Endothelial cell of umbilical vein (primary cell): ENCODE measurements at regions not wholly inside any gene's neighbourhood (a gene's known extent, or its start where the extent isn't known, plus 50 kb on each side); places are given as distances from the start of the nearest gene placed in this dataset.

Experiments
- BruUV-seq: library from RNA; stranded (reverse); fragments of 400-500 nt; replicated peaks from 2 replicates; lab custom pipeline; 2021; lab: Mats Ljungman, UMichigan
- CTCF ChIA-PET: fragments of 300-600, 350-600 bp; sonication (Branson Sonifier 250); formaldehyde crosslinking; loops from one replicate; lab custom pipeline; 2021; ENCODE audit warnings: antibody characterized with exemption, inconsistent platforms; lab: Charles Lee
- POLR2A ChIA-PET: fragments of 300-600, 350-600 bp; sonication (Branson Sonifier 250); formaldehyde crosslinking; loops from one replicate; lab custom pipeline; 2021; ENCODE audit warnings: antibody characterized with exemption, inconsistent platforms; lab: Charles Lee
- DNase-seq: peaks from one replicate; pipeline ENCODE4 v3.0.0-alpha.2; 2011; ENCODE audit warnings: low read depth, low spot score
- FAIRE-seq: peaks from 2 replicates; lab custom pipeline; 2011; peaks lifted over from hg19 to GRCh38; lab: Jason Lieb, UNC
- H2AFZ ChIP-seq: 2 replicates; pipeline ENCODE4 v1.6.0; 2012; ENCODE audit warnings: low read depth, low read length, control low read depth, inconsistent platforms
- H3K27ac ChIP-seq: 2 replicates; pipeline ENCODE4 v1.5.1; 2011; ENCODE audit warnings: low read depth, mild to moderate bottlenecking, control low read depth, low read length, moderate library complexity; ENCODE audit not compliant: insufficient read depth
- H3K27me3 ChIP-seq, 2 experiments: 2 replicates each; pipeline versions ENCODE4 v1.6.0 to v1.6.1; 2011; ENCODE audit warnings: low read length in 2 of 2, mixed read lengths in 1 of 2; ENCODE audit not compliant: control insufficient read depth in 2 of 2, insufficient read depth in 2 of 2
- H3K36me3 ChIP-seq, 2 experiments: 2 replicates in 1 of 2; 3 replicates in 1 of 2; pipeline ENCODE4 v1.5.1; 2011; ENCODE audit warnings: low read length in 2 of 2, mild to moderate bottlenecking in 1 of 2, moderate library complexity in 1 of 2; ENCODE audit not compliant: control insufficient read depth in 2 of 2, insufficient read depth in 2 of 2; ENCODE audit errors: extremely low read depth in 1 of 2
- H3K4me1 ChIP-seq: 3 replicates; pipeline ENCODE4 v1.5.1; 2011; ENCODE audit warnings: mild to moderate bottlenecking, low read length; ENCODE audit not compliant: control insufficient read depth, insufficient read depth; ENCODE audit errors: extremely low read depth
- H3K4me2 ChIP-seq: 2 replicates; pipeline ENCODE4 v1.6.1; 2011; ENCODE audit warnings: low read length, control low read depth, mixed read lengths; ENCODE audit not compliant: insufficient read depth
- H3K4me3 ChIP-seq, 3 experiments: fragments of 200-600 bp in 1 of 3; sonication (generic), shearing (Covaris generic) in 1 of 3; replicated peaks in 1 of 3; 2 replicates each; pipeline ENCODE4 v1.5.1; 2011 to 2016; ENCODE audit warnings: control low read depth in 3 of 3, low read length in 3 of 3, mild to moderate bottlenecking in 2 of 3, inconsistent platforms in 1 of 3, low read depth in 1 of 3, moderate library complexity in 1 of 3; ENCODE audit not compliant: insufficient read depth in 1 of 3
- H3K79me2 ChIP-seq: 2 replicates; pipeline ENCODE4 v1.6.0; 2012; ENCODE audit warnings: low read length, inconsistent platforms; ENCODE audit not compliant: control insufficient read depth, insufficient read depth
- H3K9ac ChIP-seq: replicated peaks from 2 replicates; pipeline ENCODE3; 2011; ENCODE audit warnings: low read length, control low read depth; ENCODE audit not compliant: insufficient read depth; ENCODE audit errors: extremely low read depth
- H3K9me1 ChIP-seq: replicated peaks from 3 replicates; pipeline ENCODE4 v1.6.0; 2011; ENCODE audit warnings: mild to moderate bottlenecking, low read length; ENCODE audit not compliant: control insufficient read depth, insufficient read depth; ENCODE audit errors: extremely low read depth
- H3K9me3 ChIP-seq: replicated peaks from 2 replicates; pipeline ENCODE4 v1.5.1; 2012; ENCODE audit warnings: low read length, inconsistent platforms; ENCODE audit not compliant: control insufficient read depth, insufficient read depth
- H4K20me1 ChIP-seq: replicated peaks from 2 replicates; pipeline ENCODE3; 2011; ENCODE audit warnings: mild to moderate bottlenecking, low read length; ENCODE audit not compliant: control insufficient read depth, insufficient read depth; ENCODE audit errors: extremely low read depth
- FOS ChIP-seq: IDR thresholded peaks from 2 replicates; pipeline ENCODE4 v1.6.1; 2011; ENCODE audit warnings: mild to moderate bottlenecking, low read length, moderate library complexity, borderline replicate concordance; ENCODE audit not compliant: insufficient read depth
- GATA2 ChIP-seq: IDR thresholded peaks from 2 replicates; pipeline ENCODE4 v1.7.0; 2011; ENCODE audit warnings: low read depth, mild to moderate bottlenecking, moderate library complexity, mixed read lengths, low read length; ENCODE audit not compliant: insufficient read length, insufficient read depth
- JUN ChIP-seq: IDR thresholded peaks from 2 replicates; pipeline ENCODE4 v1.6.1; 2011; ENCODE audit warnings: borderline replicate concordance, low read depth; ENCODE audit not compliant: insufficient read length, insufficient read depth
- MYC ChIP-seq: IDR thresholded peaks from one replicate; pipeline ENCODE4 v1.6.1; 2011; ENCODE audit warnings: mild to moderate bottlenecking, low read depth, low read length
- POLR2A ChIP-seq: IDR thresholded peaks from 2 replicates; pipeline ENCODE4 v1.6.1; 2012; ENCODE audit warnings: low read depth, mild to moderate bottlenecking, control low read depth, low read length
- dilution Hi-C: fragments of 300-500 bp; cut with MboI; formaldehyde crosslinking; loops from one replicate; pipeline ENCODE4 v1.15.0; 2019; ENCODE audit warnings: low sequenced_read_pairs; ENCODE audit not compliant: extremely low pct_ligation_motif_present
- intact Hi-C: fragments of 100-400 bp; cut with micrococcal nuclease; formaldehyde crosslinking; loops from one replicate; pipeline ENCODE4 v1.10.0; 2022

DNA sequence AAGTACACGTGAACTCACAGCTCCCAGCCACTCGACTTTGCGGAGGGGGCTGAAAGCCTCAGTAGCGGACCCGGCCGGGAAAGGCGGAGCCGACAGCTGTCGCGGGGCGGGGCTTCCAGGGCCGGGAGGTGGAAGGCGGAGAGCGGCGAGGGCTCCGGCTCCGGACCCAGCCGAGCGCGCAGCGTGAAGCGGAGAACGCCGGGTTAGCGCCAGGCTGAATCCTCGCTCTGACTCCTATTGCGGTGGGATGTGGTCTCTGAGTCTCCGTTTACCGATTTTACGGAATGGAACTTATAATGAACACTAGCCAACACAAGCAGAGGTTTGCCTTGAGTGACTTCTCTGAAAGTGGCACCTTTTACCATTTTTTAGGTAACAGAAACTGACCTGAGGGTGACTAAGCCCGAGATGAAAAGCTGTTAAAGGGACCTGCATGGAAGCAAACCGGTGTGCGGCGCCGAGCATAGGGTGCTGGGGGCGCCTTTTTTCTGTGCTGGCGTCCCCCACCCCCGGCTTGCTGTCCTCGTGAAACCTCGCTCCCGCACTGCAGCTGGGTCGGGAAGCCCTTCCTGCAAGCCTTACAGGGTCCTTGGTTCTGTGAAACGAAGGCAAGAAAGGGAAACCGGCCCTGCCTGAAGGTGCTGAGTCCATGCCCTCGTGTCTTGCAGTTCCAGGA, 72.9 kb downstream of the EN1 start:
- FAIRE-seq, result no peak
- POLR2A ChIA-PET, result no interaction called here
- no peaks in the 10 kb centered on the region for H3K79me2 ChIP-seq
- TF ChIP-seq GATA2, result no peak
- TF ChIP-seq POLR2A, result no peak
- TF ChIP-seq MYC, result no peak
- no peak overlapping the region for H3K9ac ChIP-seq
- dilution Hi-C loops, result no loop called here
- H3K9me1 ChIP-seq, result no peaks in the 10 kb centered on the region
- no peaks in the 10 kb centered on the region for H3K9me3 ChIP-seq
- peaks cover 1 to 7% of the 10 kb centered on the region in 2 experiments for H3K27me3 ChIP-seq
- CTCF ChIA-PET, result interaction anchor here (0.7 kb wide), 1 partner anchor 728 kb away, joined by 3 read pairs; no protein-coding TSS in a partner anchor
- BruUV-seq, result no TSS peak
- no peaks in the 10 kb centered on the region for H3K4me1 ChIP-seq
- H3K4me3 ChIP-seq, result no peak overlapping the region
- H4K20me1 ChIP-seq, result no peaks in the 10 kb centered on the region
- intact Hi-C loops, result no loop called here
- peak overlapping the region; percentile 53 for H2AFZ ChIP-seq
- peak overlapping the region; percentile 43 for H3K4me2 ChIP-seq
- H3K36me3 ChIP-seq, result no peaks in the 10 kb centered on the region
- H3K27ac ChIP-seq, result no peak overlapping the region
- peak; percentile 13 for DNase-seq

DNA sequence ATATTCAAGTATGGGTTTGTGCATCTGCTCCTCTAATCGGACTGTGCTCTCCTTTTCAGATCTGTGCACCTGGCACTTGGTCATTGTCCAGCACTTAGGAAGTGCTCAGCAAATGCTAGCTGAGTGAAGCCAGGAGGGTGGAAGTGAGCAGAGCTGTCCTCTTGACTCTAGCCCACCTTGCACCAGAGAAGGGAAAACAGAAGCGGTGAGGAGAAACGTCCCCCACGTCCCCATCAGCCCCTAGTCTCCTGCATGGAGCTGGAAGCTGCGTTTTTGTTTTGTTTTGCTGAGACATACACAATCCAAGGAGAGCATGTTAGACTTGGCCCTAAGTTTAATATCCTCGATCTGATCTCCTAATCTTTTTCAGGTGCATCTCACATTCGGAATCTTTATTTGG, 73.6 kb downstream of the EN1 start:
- DNase-seq (no peak), FAIRE-seq (no peak)
- Histone ChIP-seq H2AFZ (no peak overlapping the region), H4K20me1 (no peaks in the 10 kb centered on the region), H3K9me1 (no peaks in the 10 kb centered on the region), H3K36me3 (no peaks in the 10 kb centered on the region), H3K4me3 (no peak overlapping the region), H3K9ac (no peak overlapping the region), H3K79me2 (no peaks in the 10 kb centered on the region), H3K27ac (no peak overlapping the region), H3K4me1 (no peaks in the 10 kb centered on the region), H3K27me3 (peaks cover 1 to 7% of the 10 kb centered on the region in 2 experiments), H3K9me3 (no peaks in the 10 kb centered on the region), H3K4me2 (no peak overlapping the region)
- no TSS peak for BruUV-seq
- CTCF ChIA-PET, result no interaction called here
- intact Hi-C loops (no loop called here), dilution Hi-C loops (no loop called here)
- TF ChIP-seq JUN (no peak), MYC (no peak), FOS (no peak), POLR2A (no peak)
- POLR2A ChIA-PET, result no interaction called here
